Hepatocyte (in vitro differentiated cells): ENCODE measurements at regions not wholly inside any gene's neighbourhood (a gene's known extent, or its start where the extent isn't known, plus 50 kb on each side); places are given as distances from the start of the nearest gene placed in this dataset.

Experiments
- DNase-seq: peaks from one replicate; pipeline ENCODE4 v3.0.0-alpha.2; 2016; ENCODE audit warnings: low spot score
- H2AFZ ChIP-seq: fragments of 200-600 bp; sonication (generic); 2 replicates; pipeline ENCODE4 v1.6.0; 2016; ENCODE audit warnings: antibody characterized with exemption, mild to moderate bottlenecking
- H3K27ac ChIP-seq: fragments of 200-600 bp; sonication (generic); 2 replicates; pipeline ENCODE4 v1.5.1; 2016; ENCODE audit warnings: mild to moderate bottlenecking
- H3K27me3 ChIP-seq: fragments of 200-600 bp; sonication (generic); 2 replicates; pipeline ENCODE4 v1.6.1; 2016
- H3K36me3 ChIP-seq: fragments of 200-600 bp; sonication (generic); replicated peaks from 2 replicates; pipeline ENCODE4 v1.5.1; 2016; ENCODE audit warnings: low read depth; ENCODE audit not compliant: insufficient read depth
- H3K4me1 ChIP-seq: fragments of 200-600 bp; sonication (generic); 2 replicates; pipeline ENCODE4 v1.5.1; 2016; ENCODE audit warnings: mild to moderate bottlenecking, moderate library complexity; ENCODE audit not compliant: insufficient read depth
- H3K4me2 ChIP-seq: fragments of 200-600 bp; sonication (generic); 2 replicates; pipeline ENCODE4 v1.6.0; 2016
- H3K4me3 ChIP-seq: fragments of 200-600 bp; sonication (generic); 2 replicates; pipeline ENCODE4 v1.5.1; 2016; ENCODE audit warnings: mild to moderate bottlenecking
- H3K79me2 ChIP-seq: fragments of 200-600 bp; sonication (generic); 2 replicates; pipeline ENCODE4 v1.6.0; 2017; ENCODE audit warnings: mild to moderate bottlenecking
- H3K9me2 ChIP-seq: fragments of 200-600 bp; sonication (generic); replicated peaks from 2 replicates; pipeline ENCODE4 v1.6.0; 2017; ENCODE audit warnings: mild to moderate bottlenecking; ENCODE audit not compliant: insufficient read depth
- H3K9me3 ChIP-seq: fragments of 200-600 bp; sonication (generic); 2 replicates; pipeline ENCODE4 v1.5.1; 2016; ENCODE audit warnings: low read depth, mild to moderate bottlenecking
- H4K20me1 ChIP-seq: fragments of 200-600 bp; sonication (generic); 2 replicates; pipeline ENCODE4 v1.6.0; 2016; ENCODE audit warnings: mild to moderate bottlenecking; ENCODE audit not compliant: insufficient read depth, poor library complexity, severe bottlenecking
- CTCF ChIP-seq: fragments of 200-600 bp; sonication (generic); IDR thresholded peaks from 2 replicates; pipeline ENCODE4 v1.5.1; 2016; ENCODE audit warnings: antibody characterized with exemption, mild to moderate bottlenecking; ENCODE audit not compliant: poor library complexity
- EZH2 ChIP-seq: fragments of 200-600 bp; sonication (generic); IDR thresholded peaks from 2 replicates; pipeline ENCODE4 v1.6.1; 2016; ENCODE audit warnings: antibody characterized with exemption, mild to moderate bottlenecking, borderline replicate concordance
- EZH2phosphoT487 ChIP-seq: fragments of 200-600 bp; sonication (generic); IDR thresholded peaks from one replicate; pipeline ENCODE4 v1.6.1; 2018; ENCODE audit warnings: antibody characterized with exemption, mild to moderate bottlenecking, low read depth, moderate library complexity; ENCODE audit not compliant: unreplicated experiment, severe bottlenecking
- WGBS: methylation state at CpG from one replicate; pipeline ENCODE4 v1.1.6; 2016; ENCODE audit warnings: low lambda C conversion rate; ENCODE audit errors: missing lambda C conversion rate; 5-methylcytosine and 5-hydroxymethylcytosine counted together

DNA sequence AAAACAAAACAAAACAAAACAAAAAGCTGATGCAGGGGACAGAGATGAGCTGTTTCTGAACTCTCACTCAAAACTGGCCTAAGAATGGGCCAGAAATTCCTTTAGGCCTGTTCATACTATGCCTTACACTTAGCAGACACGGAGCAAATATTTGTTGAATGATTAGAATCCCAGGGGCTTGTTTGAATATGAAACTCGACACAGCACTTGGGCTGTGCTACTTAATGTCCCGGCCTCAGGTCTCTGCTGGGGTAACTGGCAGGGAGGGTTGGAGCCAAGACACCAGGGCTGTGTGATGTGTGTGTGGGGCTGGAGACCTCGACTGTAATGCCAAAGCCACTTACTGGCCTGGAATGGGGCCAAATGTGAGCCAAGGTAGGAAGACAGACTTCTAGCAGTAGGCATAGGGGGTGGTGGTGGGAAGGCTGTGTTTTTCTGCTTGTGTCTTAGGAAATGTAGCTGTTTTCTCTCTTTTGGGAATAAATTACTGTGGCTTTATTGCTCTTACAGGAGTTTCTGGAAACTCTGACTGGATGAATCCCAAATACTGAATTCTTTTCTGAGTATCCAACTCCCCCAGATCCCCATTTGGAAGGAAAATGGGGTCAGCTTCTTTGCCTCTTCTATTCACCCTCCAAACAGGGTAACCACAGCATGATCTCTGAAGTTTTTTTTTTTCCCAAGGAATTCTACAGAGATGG lies 66.7 kb downstream of the EMX2 start:
- Histone ChIP-seq H4K20me1 (no peaks in the 10 kb centered on the region), H3K9me3 (no peaks in the 10 kb centered on the region), H3K4me1 (peaks cover 7% of the 10 kb centered on the region), H3K27ac (no peak overlapping the region), H2AFZ (no peak overlapping the region), H3K9me2 (no peaks in the 10 kb centered on the region), H3K4me2 (no peak overlapping the region), H3K79me2 (no peaks in the 10 kb centered on the region), H3K27me3 (no peaks in the 10 kb centered on the region), H3K4me3 (no peak overlapping the region), H3K36me3 (no peaks in the 10 kb centered on the region)
- peak; percentile 48 for DNase-seq
- TF ChIP-seq CTCF = no peak
- TF ChIP-seq EZH2phosphoT487 = no peak
- TF ChIP-seq EZH2 = no peak
- 22% methylated on average over 4 of the region's 4 CpGs for WGBS

GRCh38 chr10:117609796-117610170 lies 67.2 kb downstream of the EMX2 start:
- Histone ChIP-seq H3K9me3 (no peaks in the 10 kb centered on the region), H3K9me2 (no peaks in the 10 kb centered on the region), H2AFZ (no peak overlapping the region), H3K79me2 (no peaks in the 10 kb centered on the region), H3K27me3 (no peaks in the 10 kb centered on the region), H3K4me1 (peaks cover 7% of the 10 kb centered on the region), H3K27ac (no peak overlapping the region), H3K4me3 (no peak overlapping the region), H3K4me2 (no peak overlapping the region), H4K20me1 (no peaks in the 10 kb centered on the region), H3K36me3 (no peaks in the 10 kb centered on the region)
- TF ChIP-seq EZH2 = no peak
- TF ChIP-seq EZH2phosphoT487 = no peak
- no peak for TF ChIP-seq CTCF
- 71% methylated on average over 4 of the region's 4 CpGs for WGBS
- DNase-seq = no peak

GRCh38 chr10:117610321-117610720 lies 67.8 kb downstream of the EMX2 start:
- no peak overlapping the region for H3K4me2 ChIP-seq
- H3K27ac ChIP-seq = no peak overlapping the region
- no peaks in the 10 kb centered on the region for H3K27me3 ChIP-seq
- no peaks in the 10 kb centered on the region for H3K9me3 ChIP-seq
- H3K4me3 ChIP-seq = no peak overlapping the region
- 72% methylated on average over 4 of the region's 4 CpGs for WGBS
- H3K36me3 ChIP-seq = no peaks in the 10 kb centered on the region
- H4K20me1 ChIP-seq = no peaks in the 10 kb centered on the region
- no peak for TF ChIP-seq EZH2phosphoT487
- TF ChIP-seq CTCF = no peak
- no peak for TF ChIP-seq EZH2
- peaks cover 7% of the 10 kb centered on the region for H3K4me1 ChIP-seq
- DNase-seq = no peak
- H3K79me2 ChIP-seq = no peaks in the 10 kb centered on the region
- no peaks in the 10 kb centered on the region for H3K9me2 ChIP-seq
- H2AFZ ChIP-seq = no peak overlapping the region

- Histone ChIP-seq H3K4me1 (peaks cover 7% of the 10 kb centered on the region), H4K20me1 (no peaks in the 10 kb centered on the region), H3K4me3 (no peak overlapping the region), H3K4me2 (no peak overlapping the region), H3K79me2 (no peaks in the 10 kb centered on the region), H3K9me2 (no peaks in the 10 kb centered on the region), H3K27ac (no peak overlapping the region), H2AFZ (no peak overlapping the region), H3K9me3 (no peaks in the 10 kb centered on the region), H3K36me3 (no peaks in the 10 kb centered on the region), H3K27me3 (no peaks in the 10 kb centered on the region)
- 96% methylated on average over 1 of the region's 1 CpG for WGBS
- TF ChIP-seq EZH2 (no peak), EZH2phosphoT487 (no peak), CTCF (no peak)
- no peak for DNase-seq
These were observed 69.6 kb downstream of the EMX2 start for GRCh38 chr10:117612113-117612512.
